Erythroblast (primary cell): ENCODE measurements at regions not wholly inside any gene's neighbourhood (a gene's known extent, or its start where the extent isn't known, plus 50 kb on each side); places are given as distances from the start of the nearest gene placed in this dataset.

Experiments
- GATA1 ChIP-seq: IDR thresholded peaks from 2 replicates; pipeline ENCODE4 v1.6.1; 2011; ENCODE audit warnings: low read depth, mild to moderate bottlenecking, control low read depth, low read length, moderate library complexity
- POLR2A ChIP-seq: IDR thresholded peaks from 2 replicates; pipeline ENCODE4 v1.6.1; 2011; ENCODE audit warnings: mild to moderate bottlenecking, low read length

- TF ChIP-seq POLR2A (no peak), GATA1 (no peak)
Measured at GRCh38 chr17:63134867-63135266, 168.8 kb downstream of the TANC2 start.
